ENCODE measurements at regions not wholly inside any gene's neighbourhood (a gene's known extent, or its start where the extent isn't known, plus 50 kb on each side); places are given as distances from the start of the nearest gene placed in this dataset.

- peak; percentile 49 to 83 (median 62) for DNase-seq
Measured at GRCh38 chr2:8267048-8267447, 414.8 kb upstream of the ID2 start.

DNA sequence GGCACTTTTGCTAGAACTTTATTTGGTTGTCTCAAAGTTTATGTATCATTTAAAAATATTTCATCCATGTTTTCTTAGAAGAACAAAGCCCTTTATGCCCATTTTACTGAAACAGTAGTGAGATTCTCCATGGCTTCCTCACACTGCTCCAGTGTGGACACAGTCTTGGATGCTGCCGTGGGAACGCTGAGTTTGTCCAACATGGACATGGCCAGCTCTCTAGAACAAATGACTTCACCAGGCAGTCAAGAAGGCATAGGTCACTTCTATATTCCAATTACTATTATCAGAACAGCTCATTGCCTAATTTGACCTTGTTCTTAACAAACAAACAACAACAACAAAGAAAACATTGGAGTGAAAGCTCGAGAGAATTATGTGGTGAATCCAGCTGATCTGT lies 414.1 kb upstream of the ID2 start:
- no peak for DNase-seq

- peak; percentile 25 to 65 (median 60) for DNase-seq
Measured at GRCh38 chr2:8268172-8268783, 413.6 kb upstream of the ID2 start.

- no peak for DNase-seq
Measured at GRCh38 chr2:8270699-8271098, 411.2 kb upstream of the ID2 start.

DNA sequence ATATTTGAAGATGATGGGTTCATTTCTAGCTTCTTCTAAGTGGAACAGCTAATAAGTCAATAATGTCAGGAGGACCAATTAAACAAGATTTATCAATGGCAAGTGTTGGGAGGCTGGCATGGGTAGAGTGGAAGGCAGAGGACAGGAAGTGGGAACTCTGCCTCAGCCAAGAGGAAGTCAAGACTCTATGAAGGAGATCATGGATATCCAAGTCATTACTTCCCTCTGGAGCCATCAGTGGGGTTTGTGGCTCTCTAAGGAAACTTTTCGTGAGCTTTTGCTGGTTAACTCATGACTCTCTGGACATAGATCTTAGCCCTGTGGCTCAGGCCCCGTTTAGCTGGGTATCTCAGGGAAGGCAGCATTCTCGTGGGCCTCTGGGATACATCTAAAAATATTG lies 410.4 kb upstream of the ID2 start:
- peak; percentile 35 to 58 (median 52) for DNase-seq

DNA sequence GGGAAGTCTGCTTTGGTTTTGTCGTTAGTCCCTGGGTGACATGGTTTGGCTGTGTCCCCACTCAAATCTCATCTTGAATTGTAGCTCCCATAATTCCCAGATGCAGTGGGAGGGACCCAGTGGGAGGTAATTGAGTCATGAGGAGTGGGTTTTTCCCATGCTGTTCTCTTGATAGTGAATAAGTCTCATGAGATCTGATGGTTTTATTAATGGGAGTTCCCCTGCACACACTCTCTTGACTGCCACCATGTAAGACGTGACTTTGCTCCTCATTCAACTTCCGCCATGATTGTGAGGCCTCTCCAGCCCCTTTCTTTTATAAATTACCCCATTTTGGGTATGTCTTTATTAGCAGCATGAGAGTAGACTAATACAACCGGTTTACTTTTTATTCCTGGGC lies 405.8 kb upstream of the ID2 start:
- DNase-seq, result peak in 1 of 4 experiments; percentile 20

GRCh38 chr2:8277921-8278571 lies 403.8 kb upstream of the ID2 start:
- DNase-seq, result no peak

DNA sequence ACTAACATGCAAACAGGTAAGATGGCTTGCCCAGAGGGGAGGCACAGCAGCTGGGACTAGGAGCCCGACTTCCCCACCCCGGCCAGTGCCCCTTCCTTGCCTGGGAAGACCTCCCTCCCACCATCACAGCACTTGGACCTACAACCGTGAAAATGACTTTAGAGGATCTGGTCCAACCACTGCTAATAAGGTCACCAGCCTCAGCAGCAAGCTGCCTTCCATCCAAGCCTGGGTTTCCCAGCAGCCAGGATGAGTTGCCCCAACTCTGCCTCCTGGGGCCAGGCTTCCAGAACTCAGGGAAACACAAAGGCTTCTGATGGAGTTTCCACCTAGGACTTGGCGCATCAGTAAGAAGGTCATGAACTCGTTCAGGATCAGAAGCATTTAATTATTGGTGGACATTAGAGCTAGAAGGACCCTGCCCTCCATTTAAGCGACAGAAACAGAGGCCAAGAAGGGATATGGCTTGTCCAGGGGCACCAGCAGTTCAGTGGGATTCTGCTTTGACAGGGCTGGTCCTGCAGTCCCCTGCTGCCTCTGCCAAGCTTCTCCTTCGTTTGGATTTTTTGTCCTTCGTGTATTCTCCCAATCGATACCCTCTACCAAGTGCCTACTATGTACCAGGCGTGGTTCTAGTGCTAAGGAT lies 403.0 kb upstream of the ID2 start:
- DNase-seq, result no peak

DNA sequence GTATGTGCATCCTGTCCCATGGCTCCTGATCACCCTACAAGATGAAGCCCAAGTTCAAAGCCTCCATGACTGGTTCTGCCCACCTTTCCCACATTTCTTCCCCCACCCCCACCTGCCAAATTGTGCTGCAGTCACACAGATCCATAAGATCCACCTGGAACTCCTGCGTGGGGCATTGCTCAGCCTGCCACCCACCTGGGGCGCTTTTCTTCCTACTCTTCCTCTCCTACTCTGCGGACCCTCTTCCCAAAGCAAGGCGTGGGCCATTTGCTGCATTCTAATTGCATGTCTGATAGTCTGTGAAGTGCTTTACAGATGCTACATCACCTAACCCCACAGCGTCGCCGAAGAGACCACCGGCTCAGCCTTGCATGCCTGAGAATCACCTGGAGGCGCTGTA lies 402.4 kb upstream of the ID2 start:
- no peak for DNase-seq

DNA sequence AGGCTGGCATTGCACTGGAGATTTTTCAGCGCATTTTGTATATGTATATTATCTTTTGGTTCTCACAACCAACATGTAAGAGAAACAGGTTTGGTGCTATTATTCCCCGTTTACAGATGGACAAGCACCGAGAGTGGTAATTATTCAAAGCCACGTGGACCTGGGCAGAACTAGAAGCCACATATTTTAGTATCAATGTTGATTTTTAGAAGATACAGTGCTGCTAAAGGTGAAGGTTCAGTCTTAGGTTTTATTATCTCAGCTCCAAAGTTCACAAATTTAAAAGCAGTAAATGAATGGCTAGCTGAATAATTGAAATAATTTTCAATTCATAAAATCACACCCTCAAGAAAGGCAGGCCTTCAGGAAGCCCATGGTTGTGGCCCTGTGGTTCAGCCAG lies 400.6 kb upstream of the ID2 start:
- DNase-seq, result no peak

GRCh38 chr2:8281950-8282857 lies 399.7 kb upstream of the ID2 start:
- no peak for DNase-seq

- DNase-seq, result no peak
Measured at GRCh38 chr2:8282858-8283252, 399.0 kb upstream of the ID2 start.

- DNase-seq, result peak in 3 of 4 experiments; percentile 50 to 61 (median 55)
Measured at GRCh38 chr2:8285081-8285480, 396.8 kb upstream of the ID2 start.

DNA sequence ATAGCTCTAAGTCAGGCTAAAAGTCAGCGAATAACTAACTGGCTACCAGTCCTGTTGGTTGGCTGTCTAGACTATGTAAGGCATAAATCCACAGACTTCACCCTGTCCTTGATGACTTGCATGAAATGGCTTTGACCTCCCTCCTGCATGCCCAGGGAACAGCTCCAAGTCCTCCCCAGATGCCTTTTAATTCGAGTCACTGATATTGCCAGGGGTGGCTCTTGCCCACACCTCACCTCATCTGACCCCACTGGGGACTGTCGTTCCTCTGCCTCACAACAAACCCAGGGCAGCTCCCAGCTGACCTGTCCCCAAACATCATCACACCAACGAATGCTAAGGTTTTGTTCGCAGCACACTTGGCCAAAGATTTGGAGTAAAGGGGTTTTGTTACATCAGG lies 396.0 kb upstream of the ID2 start:
- no peak for DNase-seq

- DNase-seq, result no peak
Measured at GRCh38 chr2:8288206-8288605, 393.6 kb upstream of the ID2 start.

DNA sequence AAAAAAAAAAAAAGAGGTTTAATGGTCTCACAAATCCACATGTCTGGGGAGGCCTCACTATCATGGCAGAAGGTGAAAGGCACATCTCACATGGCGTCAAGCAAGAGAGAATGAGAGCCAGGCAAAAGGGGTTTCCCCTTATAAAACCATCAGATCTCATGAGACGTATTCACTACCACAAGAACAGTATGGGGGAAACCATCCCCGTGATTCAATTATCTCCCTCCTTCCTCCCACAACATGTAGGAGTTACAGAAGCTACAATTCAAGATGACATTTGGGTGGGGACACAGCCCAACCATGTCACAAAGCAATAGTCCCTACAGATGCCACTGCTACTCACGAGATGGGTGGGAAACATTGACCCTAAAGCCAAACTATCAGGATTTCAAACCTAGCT lies 392.7 kb upstream of the ID2 start:
- no peak for DNase-seq

DNA sequence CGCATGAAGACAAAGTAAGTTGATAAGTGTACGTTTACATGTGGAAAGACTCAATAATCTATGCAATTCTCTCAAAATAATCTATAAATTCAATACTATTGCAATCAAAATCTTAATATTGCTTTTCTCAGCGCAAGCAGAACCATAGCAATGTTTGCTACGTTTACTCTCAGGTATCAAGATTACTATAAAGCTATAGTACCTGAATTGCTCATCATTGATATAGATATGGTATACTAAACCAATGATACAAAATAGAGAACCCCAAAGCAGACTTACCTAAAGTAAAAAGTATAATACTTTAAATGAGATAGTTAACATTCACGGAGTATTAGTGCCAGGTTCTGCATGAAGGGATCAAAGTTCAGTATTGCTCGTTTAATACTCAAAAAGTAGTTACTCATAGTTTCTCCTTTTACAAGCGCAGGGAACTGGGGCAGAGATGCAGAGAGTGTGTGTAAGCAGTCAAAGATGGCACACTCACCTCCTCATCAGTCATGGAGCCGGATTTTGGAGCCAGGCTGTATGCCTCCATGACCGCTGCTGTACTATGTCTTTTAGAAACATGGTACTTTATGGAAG lies 391.0 kb upstream of the ID2 start:
- no peak for DNase-seq

- peak; percentile 68 to 88 (median 76) for DNase-seq
Measured at GRCh38 chr2:8296306-8296705, 385.6 kb upstream of the ID2 start.

DNA sequence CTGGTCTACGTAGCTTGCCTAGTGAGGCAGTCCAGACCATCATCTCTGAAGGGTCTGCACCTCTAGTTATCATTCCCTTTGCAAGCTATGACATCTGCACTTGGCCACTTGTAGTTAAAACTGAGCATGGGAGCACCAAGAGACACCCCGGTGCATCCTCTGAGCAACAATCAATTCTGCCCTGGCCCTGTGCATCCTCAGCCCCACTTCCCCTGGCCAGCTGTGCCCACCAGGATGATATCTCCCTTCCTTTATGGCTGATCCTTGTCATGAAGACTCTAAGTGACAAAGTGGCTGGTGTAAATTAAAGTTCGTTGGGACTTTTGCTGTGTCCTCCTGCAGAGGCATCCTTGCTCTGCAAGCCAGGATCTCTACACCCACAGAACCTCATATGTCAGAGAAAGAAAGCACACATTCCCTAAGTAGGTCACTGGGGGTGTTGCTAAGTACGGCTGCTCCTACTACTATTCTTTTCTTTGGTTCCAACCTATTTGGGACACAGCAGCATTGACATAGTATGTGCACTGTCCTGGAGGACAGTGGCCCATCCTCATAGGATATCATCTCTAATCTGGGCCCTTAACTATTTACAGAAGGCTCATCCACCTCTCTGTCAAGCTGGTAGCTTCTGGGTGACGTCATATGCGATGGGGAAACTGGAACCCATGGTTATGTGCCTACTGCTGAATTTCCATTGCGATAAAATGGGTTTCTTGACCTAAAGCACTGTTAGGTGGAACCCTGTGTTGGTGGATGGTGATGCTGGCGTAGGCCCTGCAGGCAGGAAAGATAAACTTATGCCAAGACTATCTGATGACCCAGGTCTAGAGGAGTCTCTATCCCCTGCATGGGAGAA lies 384.3 kb upstream of the ID2 start:
- no peak for DNase-seq

DNA sequence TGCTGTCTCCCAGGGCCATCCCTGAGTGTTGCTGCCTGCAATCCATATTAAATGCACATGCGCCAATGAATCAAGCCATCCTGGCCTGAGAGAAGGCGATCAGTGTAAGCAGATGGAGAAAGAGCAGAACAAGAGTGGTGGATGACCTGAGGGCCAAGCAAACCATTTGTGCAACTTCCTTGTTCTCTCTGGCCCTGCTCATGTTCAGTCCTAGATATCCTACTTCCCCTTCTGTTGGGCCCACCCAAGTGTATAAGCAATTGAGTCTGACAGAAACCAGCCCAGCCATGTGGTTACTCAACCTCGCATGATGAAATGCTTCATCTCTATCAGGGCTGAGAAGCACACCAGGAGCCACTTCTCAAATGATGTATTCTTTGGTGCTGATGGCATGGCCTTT lies 383.1 kb upstream of the ID2 start:
- peak; percentile 93 to 99 (median 96) for DNase-seq

- DNase-seq, result no peak
Measured at GRCh38 chr2:8300216-8300615, 381.6 kb upstream of the ID2 start.

DNA sequence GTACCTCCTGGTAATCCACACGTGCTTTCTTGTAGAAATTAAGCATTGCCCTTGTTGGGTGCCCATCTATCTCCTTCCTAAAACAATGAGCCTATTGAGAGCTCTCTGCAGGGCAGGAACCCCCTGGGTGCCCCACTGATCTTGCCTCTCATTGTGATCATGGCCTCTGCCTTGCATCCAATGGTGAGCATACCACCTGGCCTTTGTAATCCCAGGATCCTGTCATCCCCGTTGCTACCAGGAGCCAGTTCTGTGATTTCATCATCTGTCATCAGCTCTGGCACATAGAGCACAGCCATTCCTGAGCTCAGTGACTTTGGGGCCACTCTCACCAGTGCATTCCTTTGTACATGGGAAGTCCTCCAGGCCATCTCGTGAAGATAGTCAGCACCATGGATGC lies 381.0 kb upstream of the ID2 start:
- no peak for DNase-seq

All from suppressor macrophage (primary cell).